OCI-LY7 (cell line): ENCODE measurements at regions not wholly inside any gene's neighbourhood (a gene's known extent, or its start where the extent isn't known, plus 50 kb on each side); places are given as distances from the start of the nearest gene placed in this dataset.

Experiments
- EZH2phosphoT487 ChIP-seq: fragments of 200-600 bp; sonication (generic); IDR thresholded peaks from 2 replicates; pipeline ENCODE4 v1.6.1; 2018; ENCODE audit warnings: low read depth, borderline replicate concordance, mild to moderate bottlenecking, mixed run types, antibody characterized with exemption, low read length, moderate library complexity, mixed read lengths
- TF ChIP-seq, protein P1 (sequence below): fragments of 200-600 bp; sonication (generic); conservative IDR thresholded peaks from 2 replicates; pipeline ENCODE4 v1.5.1; 2014; ENCODE audit warnings: mild to moderate bottlenecking, antibody characterized with exemption, low read length, moderate library complexity, mixed read lengths

- TF ChIP-seq, protein P1, sequence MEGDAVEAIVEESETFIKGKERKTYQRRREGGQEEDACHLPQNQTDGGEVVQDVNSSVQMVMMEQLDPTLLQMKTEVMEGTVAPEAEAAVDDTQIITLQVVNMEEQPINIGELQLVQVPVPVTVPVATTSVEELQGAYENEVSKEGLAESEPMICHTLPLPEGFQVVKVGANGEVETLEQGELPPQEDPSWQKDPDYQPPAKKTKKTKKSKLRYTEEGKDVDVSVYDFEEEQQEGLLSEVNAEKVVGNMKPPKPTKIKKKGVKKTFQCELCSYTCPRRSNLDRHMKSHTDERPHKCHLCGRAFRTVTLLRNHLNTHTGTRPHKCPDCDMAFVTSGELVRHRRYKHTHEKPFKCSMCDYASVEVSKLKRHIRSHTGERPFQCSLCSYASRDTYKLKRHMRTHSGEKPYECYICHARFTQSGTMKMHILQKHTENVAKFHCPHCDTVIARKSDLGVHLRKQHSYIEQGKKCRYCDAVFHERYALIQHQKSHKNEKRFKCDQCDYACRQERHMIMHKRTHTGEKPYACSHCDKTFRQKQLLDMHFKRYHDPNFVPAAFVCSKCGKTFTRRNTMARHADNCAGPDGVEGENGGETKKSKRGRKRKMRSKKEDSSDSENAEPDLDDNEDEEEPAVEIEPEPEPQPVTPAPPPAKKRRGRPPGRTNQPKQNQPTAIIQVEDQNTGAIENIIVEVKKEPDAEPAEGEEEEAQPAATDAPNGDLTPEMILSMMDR: no peak
- no peak for TF ChIP-seq EZH2phosphoT487
Observed at GRCh38 chr4:181498148-181498547, 745.1 kb upstream of the TENM3 start.
